ENCODE measurements at regions not wholly inside any gene's neighbourhood (a gene's known extent, or its start where the extent isn't known, plus 50 kb on each side); places are given as distances from the start of the nearest gene placed in this dataset.

DNA sequence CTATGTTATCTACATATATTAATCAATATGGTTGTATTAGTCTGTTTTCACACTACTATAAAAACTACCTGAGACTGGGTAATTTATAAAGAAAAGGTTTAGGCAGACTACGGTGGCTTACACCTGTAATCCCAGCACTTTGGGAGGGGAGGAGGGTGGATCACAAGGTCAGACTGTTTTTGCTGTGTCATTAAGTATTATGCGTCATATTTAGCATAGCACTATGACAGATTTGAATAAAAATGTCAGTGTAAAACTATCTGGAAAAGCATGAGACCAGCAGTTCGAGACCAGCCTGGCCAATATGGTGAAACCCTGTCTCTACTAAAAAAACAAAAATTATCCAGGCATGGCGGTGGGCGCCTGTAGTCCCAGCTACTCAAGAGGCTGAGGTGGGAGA lies 209.7 kb upstream of the ARHGAP24 start:
- no peak overlapping the region for H3K27ac ChIP-seq
- no peak for ATAC-seq
- H3K27me3 ChIP-seq = no peaks in the 10 kb centered on the region
- WGBS (ENCODE audit: insufficient coverage, low coverage, low lambda C conversion rate, missing lambda C conversion rate) = 69% methylated on average over 5 of the region's 5 CpGs
- H3K4me3 ChIP-seq = no peak overlapping the region
- no peaks in the 10 kb centered on the region for H3K36me3 ChIP-seq
- H3K4me1 ChIP-seq = no peaks in the 10 kb centered on the region
- DNase-seq = no peak
- H3K9me3 ChIP-seq = no peaks in the 10 kb centered on the region
- TF ChIP-seq POLR2A (IDR thresholded peaks at IDR 0.05) = no peak
- TF ChIP-seq, protein P1, sequence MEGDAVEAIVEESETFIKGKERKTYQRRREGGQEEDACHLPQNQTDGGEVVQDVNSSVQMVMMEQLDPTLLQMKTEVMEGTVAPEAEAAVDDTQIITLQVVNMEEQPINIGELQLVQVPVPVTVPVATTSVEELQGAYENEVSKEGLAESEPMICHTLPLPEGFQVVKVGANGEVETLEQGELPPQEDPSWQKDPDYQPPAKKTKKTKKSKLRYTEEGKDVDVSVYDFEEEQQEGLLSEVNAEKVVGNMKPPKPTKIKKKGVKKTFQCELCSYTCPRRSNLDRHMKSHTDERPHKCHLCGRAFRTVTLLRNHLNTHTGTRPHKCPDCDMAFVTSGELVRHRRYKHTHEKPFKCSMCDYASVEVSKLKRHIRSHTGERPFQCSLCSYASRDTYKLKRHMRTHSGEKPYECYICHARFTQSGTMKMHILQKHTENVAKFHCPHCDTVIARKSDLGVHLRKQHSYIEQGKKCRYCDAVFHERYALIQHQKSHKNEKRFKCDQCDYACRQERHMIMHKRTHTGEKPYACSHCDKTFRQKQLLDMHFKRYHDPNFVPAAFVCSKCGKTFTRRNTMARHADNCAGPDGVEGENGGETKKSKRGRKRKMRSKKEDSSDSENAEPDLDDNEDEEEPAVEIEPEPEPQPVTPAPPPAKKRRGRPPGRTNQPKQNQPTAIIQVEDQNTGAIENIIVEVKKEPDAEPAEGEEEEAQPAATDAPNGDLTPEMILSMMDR (IDR thresholded peaks at IDR 0.05) = no peak
- intact Hi-C loops (cut with DNase I) = no loop called here

DNA sequence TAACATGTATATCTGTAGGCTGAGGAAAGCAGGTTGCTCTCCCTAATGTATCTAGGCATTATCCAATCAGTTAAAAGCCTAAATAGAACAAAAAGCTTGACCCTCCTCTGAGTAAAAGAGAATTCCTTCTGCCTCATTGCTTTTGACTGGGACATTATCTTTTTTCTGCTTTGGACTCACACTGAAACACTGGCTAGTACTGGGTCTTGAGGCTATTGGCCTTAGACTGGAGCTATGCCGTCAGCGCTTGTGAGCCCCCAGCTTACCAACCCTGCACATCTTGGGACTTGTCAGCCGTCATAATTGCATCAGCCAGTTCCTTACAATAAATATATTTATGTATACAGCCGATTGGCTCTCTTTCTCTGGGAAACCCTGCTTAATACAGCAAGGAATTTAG lies 206.8 kb upstream of the ARHGAP24 start:
- 67% methylated on average over 4 of the region's 4 CpGs for WGBS (ENCODE audit: insufficient coverage, low coverage, low lambda C conversion rate, missing lambda C conversion rate)
- no peaks in the 10 kb centered on the region for H3K9me3 ChIP-seq
- no peaks in the 10 kb centered on the region for H3K27me3 ChIP-seq
- no peak for ATAC-seq
- intact Hi-C loops (cut with DNase I) = no loop called here
- no peak for TF ChIP-seq POLR2A (IDR thresholded peaks at IDR 0.05)
- TF ChIP-seq, protein P1 (IDR thresholded peaks at IDR 0.05) = no peak
- no peaks in the 10 kb centered on the region for H3K4me1 ChIP-seq
- DNase-seq = no peak
- H3K4me3 ChIP-seq = no peak overlapping the region
- no peak overlapping the region for H3K27ac ChIP-seq
- no peaks in the 10 kb centered on the region for H3K36me3 ChIP-seq

DNA sequence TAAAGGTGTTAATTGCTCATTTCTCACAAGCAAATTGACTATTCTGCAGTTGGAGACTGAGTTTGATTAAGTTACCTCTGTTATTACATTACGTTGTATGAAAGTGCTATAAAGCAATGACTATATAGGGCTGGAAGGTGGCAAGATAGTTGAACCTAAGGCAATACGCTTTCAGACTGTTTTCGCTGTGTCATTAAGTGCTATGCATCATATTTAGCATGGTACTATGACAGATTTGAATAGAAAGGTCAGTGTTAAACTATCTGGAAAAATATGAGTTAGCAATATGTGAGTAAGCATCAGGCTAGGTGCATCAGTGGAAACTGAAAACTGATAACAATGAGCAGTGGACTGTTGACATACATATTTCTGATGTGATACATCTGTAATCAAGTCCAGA lies 206.0 kb upstream of the ARHGAP24 start:
- no peaks in the 10 kb centered on the region for H3K36me3 ChIP-seq
- H3K27ac ChIP-seq = no peak overlapping the region
- TF ChIP-seq, protein P1 (IDR thresholded peaks at IDR 0.05) = no peak
- no peak for TF ChIP-seq POLR2A (IDR thresholded peaks at IDR 0.05)
- H3K9me3 ChIP-seq = no peaks in the 10 kb centered on the region
- H3K4me3 ChIP-seq = no peak overlapping the region
- intact Hi-C loops (cut with DNase I) = no loop called here
- H3K27me3 ChIP-seq = no peaks in the 10 kb centered on the region
- no peak for DNase-seq
- no peaks in the 10 kb centered on the region for H3K4me1 ChIP-seq
- 66% methylated on average over 3 of the region's 3 CpGs for WGBS (ENCODE audit: insufficient coverage, low coverage, low lambda C conversion rate, missing lambda C conversion rate)
- no peak for ATAC-seq

DNA sequence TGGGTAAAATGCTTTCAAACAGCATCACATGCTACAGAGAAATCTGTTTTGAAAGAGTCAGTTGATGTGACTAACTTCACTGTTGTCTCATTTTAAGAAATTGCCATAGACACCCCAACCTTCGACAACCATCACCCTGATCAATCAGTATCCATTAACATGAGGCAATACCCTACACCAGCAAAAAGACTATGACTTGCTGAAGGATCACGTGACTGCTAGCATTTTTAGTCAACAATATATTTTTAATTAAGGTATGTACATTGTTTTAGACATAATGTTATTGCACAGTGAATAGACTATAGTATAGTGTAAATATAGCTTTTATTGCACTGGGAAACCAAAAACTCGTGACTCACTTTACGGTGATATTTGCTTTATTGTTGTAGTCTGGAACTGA lies 200.0 kb upstream of the ARHGAP24 start:
- ATAC-seq (no peak), DNase-seq (no peak)
- WGBS (ENCODE audit: insufficient coverage, low coverage, low lambda C conversion rate, missing lambda C conversion rate) = 57% methylated on average over 4 of the region's 4 CpGs
- Histone ChIP-seq H3K9me3 (no peaks in the 10 kb centered on the region), H3K27me3 (no peaks in the 10 kb centered on the region), H3K36me3 (no peaks in the 10 kb centered on the region), H3K4me3 (no peak overlapping the region), H3K4me1 (no peaks in the 10 kb centered on the region), H3K27ac (no peak overlapping the region)
- intact Hi-C loops (cut with DNase I) = no loop called here
- TF ChIP-seq, protein P1 (IDR thresholded peaks at IDR 0.05) = no peak
- TF ChIP-seq POLR2A (IDR thresholded peaks at IDR 0.05) = no peak

DNA sequence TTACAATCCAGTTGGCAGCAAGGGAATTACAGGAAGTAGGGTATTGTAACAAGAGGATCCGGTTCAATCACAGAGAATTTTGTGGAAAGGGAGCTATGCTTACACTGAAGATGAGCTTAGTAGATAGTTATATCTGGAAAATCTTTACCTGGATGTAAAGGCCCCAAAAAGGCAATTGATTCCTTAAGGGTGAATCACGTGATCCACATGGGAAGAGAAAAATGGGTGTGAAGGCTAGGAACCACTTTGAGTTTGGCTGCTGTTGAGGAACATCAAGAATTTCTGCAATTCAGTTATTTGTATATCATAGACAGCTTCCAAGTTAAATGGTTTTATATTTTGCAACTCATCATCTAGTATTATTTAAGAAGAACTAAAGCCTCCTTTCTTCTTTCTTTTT lies 194.0 kb upstream of the ARHGAP24 start:
- 59% methylated on average over 2 of the region's 2 CpGs for WGBS (ENCODE audit: insufficient coverage, low coverage, low lambda C conversion rate, missing lambda C conversion rate)
- intact Hi-C loops (cut with DNase I) = no loop called here
- no peak for DNase-seq
- no peak for TF ChIP-seq POLR2A (IDR thresholded peaks at IDR 0.05)
- TF ChIP-seq, protein P1 (IDR thresholded peaks at IDR 0.05) = no peak
- H3K4me1 ChIP-seq = no peaks in the 10 kb centered on the region
- no peak overlapping the region for H3K27ac ChIP-seq
- H3K27me3 ChIP-seq = no peaks in the 10 kb centered on the region
- H3K4me3 ChIP-seq = no peak overlapping the region
- ATAC-seq = no peak
- no peaks in the 10 kb centered on the region for H3K36me3 ChIP-seq
- H3K9me3 ChIP-seq = no peaks in the 10 kb centered on the region

All from right lobe of liver (tissue), 6 donors.